ENCODE measurements at regions not wholly inside any gene's neighbourhood (a gene's known extent, or its start where the extent isn't known, plus 50 kb on each side); places are given as distances from the start of the nearest gene placed in this dataset.
A peak's percentile ranks its signal among the peaks of the same experiment; 100 is the strongest.

DNA sequence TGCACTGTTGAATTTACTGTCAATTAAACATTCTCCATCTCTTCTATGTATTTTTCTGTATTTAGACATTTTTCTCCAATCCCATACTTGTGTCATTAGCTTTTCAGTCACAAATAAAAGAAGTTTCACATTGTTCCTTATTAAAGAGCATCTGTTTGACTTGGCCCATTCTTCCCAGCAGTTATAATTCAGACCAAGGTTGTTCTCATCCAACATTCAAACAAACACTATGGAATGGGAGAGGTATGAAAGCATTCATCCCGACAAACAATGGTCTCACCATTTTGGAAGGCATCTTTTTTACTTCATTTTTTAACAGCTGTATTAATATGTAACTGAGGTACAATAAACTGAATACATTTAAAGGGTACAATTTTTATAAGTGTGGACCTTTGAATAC is 208.8 kb upstream of the MAF start:
- DNase-seq = no peak

DNA sequence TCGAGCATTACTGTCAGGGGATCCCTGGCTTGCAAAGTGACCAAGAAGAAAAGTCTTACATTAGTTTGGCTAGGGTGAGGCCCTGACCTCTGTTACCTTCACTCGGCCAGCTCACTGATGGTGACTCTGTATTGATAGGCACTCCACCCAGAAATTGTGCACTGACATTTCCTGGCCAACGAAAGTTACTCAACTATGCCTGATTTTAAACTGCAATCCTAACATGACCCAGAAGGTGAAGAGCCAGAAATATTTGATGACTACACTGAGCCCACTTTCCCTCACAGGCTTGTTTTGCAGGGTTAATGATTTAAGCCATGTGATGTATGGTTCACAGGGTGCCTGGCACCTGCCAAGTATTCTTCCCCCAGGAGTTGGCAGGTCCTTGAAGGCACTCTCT is 208.2 kb upstream of the MAF start:
- no peak for DNase-seq

DNA sequence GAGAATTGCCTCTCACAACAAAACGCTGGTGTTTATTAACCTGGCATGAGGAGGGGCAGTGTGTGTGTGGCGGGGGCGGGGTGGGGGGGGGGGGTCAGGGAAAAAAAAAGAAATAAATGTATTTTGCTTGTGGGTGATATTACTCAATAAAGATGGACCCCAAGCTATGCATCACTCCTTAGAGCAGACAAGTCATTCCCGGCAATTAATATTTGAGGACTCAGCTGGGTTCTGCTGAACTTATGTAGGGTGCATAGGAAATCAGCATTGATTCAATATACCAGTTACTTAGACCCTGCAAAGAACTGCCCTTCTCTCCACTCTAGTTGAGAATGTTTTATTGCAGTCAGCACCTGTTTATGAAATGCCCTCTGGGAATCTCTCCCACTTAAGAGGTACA is 206.2 kb upstream of the MAF start:
- no peak for DNase-seq

DNA sequence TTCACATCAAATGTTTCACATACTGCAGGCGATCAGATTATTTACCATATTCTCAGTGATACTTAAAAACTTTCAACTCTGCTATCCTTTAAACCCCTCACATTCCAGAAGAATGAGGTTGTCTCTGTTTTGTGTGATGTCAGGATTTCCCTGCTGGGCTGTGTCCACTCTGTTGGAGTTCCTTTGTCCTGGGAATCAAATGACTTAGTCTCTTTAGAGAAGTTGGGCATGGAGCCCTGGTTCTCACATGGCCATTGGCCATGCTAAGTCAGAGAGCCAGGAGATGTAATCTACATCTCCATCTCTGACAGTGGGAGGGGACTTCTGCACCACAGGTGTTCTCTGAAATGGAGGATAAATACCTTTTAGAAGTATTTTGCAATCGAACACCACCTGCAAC is 205.1 kb upstream of the MAF start:
- DNase-seq = no peak

DNA sequence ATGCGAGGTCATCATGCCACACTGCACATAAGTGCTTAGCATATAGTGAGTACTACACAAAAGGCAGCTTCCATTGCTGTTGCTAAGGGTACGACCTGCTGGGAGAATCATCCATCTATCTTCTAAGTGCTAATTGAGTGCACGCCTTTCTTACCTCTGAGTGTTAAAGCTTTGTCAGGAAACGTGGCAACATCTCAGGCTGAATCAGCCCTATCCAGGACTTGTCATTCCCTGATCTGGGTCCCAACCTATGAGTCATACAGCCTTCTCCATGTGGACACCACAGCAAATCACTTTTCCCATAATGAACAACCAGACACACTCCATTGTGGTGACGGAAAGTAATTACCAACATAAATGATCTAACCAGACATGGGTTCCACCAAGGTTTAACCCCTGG is 201.1 kb upstream of the MAF start:
- DNase-seq = no peak

DNA sequence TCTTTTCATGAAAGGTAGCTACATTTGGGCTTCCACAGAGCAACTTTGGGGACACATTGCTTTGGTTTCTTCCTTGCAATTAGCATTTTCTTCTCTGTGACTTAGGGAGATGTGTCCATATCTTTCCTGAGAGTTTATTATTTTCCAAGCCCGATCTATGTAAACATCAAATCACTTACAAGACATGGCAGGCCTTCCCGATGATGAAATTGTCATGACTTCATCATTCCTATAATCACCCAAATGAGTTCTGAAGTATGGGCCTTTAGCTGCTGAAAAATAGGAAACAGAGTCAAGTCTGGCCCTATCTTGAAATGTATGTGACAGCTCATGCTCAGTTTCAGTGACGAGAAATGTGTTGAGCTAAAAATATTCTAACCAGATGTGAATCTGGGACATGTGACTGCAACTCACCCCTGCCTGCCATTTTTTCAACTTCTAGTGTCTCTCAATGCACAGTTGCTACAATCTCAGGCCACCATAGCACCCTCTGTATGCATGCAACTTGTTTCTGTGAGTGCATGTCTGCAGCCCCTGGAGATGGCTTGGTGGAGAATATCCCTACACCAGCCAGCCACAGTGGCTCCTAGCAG is 199.6 kb upstream of the MAF start:
- DNase-seq = no peak

DNA sequence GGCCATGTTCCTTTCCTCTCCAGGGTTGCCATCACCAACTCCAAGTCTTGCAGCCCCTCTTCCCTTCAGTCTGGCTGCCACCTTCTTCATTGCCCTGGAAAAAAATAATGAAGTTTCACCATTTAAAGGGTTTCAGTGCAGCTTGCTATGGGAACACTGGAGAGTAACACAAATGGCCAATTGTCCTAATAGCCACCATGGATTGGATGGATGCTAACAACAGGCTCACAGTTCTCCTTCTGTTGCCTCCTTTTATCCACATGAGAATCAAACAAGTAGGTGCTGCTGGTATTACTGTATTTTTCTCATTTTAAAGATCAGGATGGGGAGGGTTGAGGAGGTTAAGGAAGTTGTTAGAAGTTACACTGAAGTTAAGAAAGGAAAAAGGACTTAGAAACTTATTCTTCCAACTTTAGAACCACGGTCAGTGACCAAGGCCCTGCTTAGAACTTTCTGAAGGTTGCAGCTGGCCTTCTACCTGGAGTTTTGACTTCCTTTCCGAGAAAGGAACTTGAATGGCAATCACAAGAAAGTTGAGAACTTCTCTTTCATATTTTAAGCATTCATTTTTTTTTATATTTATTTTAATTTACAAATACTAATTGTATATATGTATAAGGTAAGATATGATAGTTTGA is 198.0 kb upstream of the MAF start:
- no peak for DNase-seq

DNA sequence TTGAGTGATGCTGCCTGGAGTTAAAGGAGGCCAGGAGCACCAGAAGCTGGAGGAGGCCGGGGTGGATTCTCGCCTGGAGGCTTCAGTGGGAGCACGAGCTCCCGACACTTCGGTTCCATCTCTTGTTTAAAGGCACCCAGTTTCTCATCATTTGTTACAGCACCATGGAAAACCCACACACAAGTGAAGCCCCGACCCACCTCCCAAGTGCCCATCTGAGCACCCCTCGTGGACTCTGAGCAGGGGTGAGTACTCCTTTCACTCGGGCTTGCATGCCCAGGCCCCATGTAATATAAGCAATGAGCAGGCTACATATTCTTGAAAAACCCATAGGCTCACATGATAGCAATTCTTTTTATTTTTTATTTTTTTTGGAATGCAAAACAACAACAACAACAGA is 196.9 kb upstream of the MAF start:
- no peak for DNase-seq

DNA sequence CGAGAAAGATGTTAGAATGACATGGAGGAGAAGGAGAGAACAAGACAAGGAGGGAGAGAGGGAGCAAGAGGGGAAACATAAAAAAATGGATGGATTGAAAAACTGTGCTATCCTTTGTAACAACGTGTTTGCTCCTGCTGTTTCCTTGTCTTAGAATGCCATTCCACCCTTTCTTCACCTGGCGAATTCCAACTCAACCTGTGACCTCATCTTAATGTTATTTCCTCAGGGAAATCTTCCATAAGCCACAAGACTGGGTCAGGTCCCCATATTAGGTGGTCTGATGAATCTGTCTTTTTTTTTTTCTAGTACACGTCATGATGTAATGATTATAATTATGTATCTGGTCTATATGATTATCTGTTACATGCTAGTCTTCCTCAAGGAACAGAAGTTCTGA is 195.0 kb upstream of the MAF start:
- DNase-seq = no peak

DNA sequence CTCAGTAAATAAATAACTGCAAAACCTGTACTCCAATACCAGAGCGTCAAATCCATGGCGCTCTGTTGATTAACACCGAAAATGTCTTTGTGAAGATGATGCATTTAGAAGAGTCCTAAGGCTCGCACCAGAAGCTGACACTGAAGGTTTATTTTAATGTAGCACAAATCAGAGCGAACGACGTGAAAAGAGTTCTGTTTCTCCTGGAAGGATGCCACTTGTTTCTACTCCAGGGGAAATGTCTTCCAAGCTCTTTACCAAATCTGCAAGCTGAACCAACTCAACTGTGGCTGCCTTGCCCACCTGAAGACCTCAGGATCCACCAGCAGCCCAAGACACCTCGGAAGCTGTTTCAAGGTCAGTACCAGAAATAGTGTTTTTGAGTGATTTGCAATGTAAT is 194.4 kb upstream of the MAF start:
- no peak for DNase-seq

DNA sequence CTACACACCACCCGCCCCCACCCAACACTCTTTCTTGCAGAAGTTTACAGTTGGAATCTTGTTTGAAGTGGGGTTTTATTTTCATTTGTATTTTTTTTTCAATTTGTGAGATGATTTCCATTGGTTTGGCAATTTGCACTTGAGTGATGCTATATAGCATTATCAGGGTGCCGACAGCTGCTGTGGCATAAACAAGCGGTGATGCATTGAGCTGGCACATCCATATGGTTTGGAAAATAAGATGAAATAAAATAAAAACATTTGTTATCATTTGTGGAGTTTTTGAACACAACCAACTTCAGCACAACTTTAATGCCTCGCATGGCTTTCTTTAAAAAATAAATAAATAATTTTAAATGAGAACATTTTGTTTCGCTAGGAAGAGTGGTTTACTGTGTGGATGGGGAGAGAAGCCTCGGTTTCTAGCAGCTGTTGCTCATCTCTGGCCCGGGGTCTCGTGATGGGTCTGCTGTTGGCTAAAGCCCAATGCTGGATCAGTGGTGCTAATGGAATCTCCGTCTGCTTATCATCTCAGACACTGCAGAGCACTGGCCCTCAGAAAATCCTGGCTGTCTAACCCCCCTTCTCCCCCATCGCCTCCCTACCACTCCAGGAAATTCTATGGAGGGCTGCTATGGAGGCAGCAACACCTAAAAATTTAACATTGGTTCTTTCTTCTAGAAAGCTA is 192.3 kb upstream of the MAF start:
- no peak for DNase-seq

DNA sequence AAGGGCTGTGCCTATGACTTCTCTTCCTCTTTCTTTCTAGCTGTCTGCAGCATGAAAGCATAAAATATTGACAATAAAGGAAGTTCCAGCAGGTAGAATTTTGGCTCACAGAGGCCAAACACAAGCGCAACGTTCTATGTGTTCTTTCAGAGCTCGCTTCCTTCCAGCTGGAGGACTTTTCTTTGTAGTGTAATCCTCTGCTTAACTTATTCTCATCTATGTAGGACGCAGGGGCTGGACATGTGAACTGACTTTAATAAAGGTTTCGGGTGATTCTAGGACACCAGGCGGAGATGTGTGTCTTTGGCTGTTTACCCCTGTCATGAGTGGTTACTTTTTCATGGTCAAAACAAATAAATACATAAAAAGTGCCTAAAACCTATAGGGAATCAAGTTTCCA is 191.5 kb upstream of the MAF start:
- DNase-seq = no peak

DNA sequence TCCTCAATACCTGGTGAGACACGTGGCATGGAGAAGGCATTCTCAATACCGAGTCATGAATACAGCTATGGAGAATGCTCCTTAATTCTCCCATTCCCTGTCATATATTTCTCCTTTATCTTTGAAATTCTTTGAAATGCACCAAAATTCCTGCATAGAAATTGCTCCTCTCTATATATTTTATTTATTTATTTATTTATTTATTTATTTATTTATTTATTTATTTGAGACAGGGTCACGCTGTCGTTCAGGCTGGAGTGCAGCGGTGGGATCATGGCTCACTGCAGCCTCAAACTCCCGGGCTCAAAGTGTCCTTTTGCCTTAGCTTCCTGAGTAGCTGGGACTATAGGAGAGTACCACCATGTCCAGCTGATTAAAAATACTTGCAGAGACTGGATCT is 190.3 kb upstream of the MAF start:
- DNase-seq = no peak

DNA sequence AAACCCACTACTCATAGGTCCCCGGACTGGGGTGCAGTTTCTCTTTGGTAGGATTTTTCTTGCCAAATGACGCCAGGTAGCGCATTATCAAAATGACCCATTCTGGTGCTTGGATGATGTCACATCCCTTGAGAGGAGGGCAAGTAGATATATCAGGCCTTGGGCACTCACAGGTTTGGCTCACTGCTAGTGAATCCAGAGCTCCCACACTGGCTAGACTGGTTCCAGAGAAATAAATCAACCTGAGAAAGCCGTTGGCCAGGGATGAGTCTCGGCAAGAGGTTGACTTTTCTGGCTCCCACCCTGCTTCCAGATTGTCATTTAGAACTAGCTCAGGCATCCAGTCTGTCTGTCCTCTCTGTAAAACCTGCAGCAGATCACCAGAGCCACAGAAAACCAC is 188.4 kb upstream of the MAF start:
- no peak for DNase-seq

DNA sequence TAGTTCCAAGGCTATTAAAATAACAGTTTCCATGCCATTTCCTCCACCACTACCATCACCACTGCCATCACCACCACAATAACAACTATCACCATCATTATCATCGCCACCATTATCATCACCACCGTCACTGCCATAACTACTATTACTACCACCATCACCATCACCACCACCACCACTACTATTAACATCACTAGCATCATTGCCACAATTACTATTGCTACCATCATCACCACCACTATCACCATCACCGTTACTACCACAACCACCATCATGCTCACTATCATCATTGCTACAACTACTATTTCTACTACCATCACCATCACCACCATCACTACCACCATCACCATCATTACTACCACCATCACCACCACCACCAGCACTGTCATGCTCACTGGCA is 185.9 kb upstream of the MAF start:
- no peak for DNase-seq

DNA sequence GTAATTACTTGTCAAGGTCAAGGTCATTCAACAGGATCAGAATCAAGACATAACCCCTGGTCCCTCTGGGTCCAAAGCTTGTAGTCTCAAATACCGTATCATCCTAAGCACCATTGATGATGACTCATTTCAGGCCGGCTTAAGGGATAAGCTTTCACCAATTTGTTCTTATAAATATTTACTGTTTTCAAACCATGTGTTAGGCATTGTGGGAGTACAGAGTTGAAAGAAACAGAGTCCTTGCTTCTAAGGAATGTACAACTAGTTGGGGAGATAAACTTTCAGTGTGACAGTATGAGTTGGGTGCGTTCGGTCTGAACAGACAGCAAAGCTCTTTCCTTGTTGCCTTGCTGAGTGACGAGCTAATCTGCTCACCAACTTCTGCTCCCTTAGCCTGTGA is 183.5 kb upstream of the MAF start:
- DNase-seq = no peak

DNA sequence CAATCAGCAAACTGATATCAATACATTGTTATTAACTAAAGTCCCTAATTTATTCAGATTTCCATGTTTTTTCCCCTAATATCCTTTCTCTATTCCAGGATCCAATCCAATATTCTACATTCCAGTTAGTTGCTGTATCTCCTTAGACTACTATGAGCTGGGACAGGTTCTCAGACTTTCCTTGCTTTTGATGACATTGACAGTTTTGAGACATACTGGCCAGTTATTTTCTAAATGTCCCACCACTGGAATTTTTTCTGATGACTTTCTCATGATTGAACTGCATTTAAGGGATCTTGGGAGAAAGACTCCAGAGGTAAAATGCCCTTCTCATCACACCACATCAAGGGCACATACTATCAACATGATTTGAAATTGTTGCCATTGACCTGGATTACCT is 177.1 kb upstream of the MAF start:
- no peak for DNase-seq

DNA sequence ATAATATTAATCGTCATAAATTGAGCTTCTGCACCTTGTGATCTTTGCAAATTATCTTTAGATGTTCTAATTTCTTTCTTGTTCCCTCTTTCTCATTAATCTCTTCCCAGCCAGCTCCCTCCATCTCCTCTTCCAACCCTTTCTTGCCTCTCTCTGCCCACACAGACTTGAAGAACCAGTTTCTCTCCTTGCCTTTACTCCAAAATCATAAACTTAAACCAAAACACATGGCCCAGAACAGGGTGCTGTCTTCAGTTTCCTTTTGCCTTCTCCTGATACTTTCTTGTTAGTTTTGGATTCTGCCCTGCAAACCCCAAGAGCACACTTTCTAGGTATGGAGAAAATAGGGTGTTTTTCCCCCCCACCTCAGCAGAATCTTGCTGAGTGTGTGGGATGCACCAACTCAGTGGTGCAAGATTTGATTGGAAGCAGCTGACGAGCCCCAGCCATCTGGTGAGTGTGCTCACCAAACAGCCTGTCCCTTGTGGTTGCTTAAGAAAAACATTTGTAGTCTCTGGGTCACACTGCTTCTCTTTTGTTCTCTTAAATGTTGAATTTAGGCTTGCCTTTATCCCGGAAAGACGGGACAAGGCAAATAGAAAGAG is 175.8 kb upstream of the MAF start:
- DNase-seq = no peak

DNA sequence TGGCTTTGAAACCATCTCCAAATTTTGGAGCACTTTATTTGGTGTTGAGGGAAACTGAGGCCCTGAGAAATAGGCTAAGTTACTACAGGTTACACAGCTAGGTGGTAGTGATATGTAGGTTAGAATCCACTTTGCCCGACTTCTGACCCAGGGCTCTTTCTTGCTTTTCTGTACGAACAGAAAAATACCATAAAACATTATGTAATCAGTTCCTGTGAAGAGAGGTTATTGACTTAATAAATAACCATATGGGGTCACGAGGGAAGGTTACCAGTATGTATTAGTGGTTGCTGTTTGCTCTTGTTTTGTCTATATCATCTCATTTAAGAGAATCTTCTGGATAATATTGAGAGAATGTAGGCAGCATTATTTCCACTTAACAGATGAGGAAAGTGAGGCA is 172.2 kb upstream of the MAF start:
- no peak for DNase-seq

DNA sequence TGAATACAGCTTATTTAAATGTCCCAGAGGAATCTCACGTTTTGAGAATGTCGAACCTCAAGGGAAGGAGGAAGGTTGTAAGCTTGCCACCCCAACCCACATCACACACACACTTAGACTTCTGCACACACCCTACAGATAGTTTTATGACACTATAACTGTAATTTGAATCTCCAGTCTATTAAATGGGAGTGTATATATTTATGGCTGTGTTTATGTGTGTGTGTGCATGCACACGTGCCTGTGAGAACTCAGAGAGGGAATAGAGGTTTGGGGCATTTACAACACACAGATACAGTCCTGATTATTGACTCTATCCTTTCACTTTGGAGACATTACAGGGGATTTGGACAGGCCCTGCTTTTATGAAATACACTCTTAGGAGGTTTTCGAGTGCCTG is 171.5 kb upstream of the MAF start:
- DNase-seq = no peak

DNA sequence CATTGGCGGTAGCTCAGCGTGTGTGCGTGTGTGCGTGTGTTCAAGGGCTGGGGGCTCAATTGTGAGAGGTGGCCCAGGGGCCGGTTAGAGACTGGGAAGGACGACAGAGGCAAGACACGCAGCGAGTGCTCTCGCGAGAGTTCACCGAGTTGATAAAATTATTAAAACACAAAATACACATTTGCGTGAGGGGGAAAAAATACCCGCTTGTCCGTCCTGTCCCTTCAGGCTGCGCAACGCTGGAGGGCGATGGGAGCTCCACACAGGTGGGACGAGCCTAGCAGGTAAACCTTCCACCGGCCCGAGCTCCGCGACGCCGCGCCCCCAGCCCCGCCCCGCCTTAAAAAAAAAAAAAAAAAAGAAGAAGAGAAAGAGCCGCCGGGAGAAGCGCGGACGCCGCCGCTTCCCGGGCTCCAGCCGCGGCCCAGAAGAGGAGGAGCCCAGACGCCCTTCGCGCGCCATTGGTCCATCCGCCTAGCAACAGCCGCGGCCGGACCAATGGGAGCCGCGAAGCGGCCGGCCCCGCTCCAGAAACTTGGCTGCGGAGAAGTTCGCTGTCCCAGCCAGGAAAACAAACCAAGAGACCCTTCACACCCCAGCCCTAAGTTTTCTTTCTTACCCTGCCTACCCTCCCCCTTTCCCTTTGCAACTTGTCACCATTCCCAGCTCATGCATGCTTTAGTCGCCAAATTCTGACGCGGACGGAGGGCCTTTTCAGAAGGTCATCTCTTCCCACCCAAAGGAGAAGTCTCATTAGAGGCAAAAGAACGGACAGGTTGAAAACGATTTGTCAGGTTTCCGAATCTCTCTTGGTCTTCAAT is 169.9 kb upstream of the MAF start:
- peak; percentile 50 for DNase-seq

DNA sequence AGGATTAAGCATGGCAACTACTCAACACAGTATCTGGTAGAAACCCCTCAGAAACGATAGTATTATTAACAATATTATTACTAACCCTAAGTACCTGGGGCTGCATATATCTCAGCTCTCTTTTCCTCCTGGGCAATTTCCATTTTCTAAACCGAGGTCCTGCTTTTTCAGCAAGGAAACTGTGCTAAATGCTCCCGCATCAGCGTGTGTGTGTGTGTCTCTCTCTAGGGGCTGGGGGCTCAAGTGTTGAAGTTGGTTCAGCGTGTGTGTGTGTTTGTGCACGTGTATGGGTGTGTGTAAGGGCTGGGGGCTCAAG is 169.3 kb upstream of the MAF start:
- no peak for DNase-seq

DNA sequence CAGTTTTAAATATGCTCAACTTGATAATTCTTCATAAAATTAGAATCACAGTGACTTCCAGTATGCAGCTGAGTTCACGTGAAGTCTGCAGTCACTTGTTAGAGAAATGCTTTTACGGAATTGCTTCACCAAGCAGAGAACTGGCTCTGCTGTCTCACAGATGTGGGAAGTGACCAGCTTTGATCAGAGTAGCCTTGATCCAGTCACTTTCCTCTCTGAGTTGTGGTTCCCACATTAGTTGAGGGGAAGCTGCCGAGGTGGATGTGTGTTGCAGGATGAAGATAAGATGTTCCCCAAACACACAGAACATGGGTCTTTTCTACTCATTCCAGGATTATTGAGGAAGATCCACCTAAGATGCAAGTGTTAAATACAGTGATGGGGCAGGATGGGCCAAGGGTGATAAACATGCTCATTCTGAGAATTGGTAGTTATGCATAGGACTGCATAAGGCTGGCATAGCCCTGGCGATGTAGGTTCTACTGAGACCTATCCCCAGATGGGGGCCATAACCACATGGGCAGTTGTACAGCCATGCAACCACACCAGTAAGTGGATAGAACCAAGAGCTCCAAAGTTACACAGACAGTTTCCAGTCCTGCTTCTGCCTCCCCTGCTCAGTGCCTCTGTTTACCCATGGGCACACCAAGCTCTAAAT is 168.9 kb upstream of the MAF start:
- no peak for DNase-seq
